Neuronal stem cell (in vitro differentiated cells): ENCODE measurements at regions not wholly inside any gene's neighbourhood (a gene's known extent, or its start where the extent isn't known, plus 50 kb on each side); places are given as distances from the start of the nearest gene placed in this dataset.

Experiments
- DNase-seq: peaks from one replicate; pipeline ENCODE4 v3.0.0-alpha.2; 2013; ENCODE audit warnings: low spot score
- H2AFZ ChIP-seq: one replicate; pipeline ENCODE4 v1.6.1; 2013; ENCODE audit warnings: mild to moderate bottlenecking, low read length, inconsistent platforms
- H2AK5ac ChIP-seq: 2 replicates; pipeline ENCODE4 v1.6.1; 2013; ENCODE audit warnings: low read depth, mild to moderate bottlenecking, inconsistent platforms, low read length, moderate library complexity, mixed read lengths
- H2BK120ac ChIP-seq: 2 replicates; pipeline ENCODE4 v1.6.1; 2013; ENCODE audit warnings: low read depth, mild to moderate bottlenecking, inconsistent platforms, low read length, moderate library complexity, mixed read lengths
- H2BK12ac ChIP-seq: one replicate; pipeline ENCODE4 v1.6.1; 2013; ENCODE audit warnings: low read length, inconsistent platforms
- H2BK15ac ChIP-seq: 2 replicates; pipeline ENCODE4 v1.6.1; 2013; ENCODE audit warnings: mild to moderate bottlenecking, low read length, inconsistent platforms, mixed read lengths
- H2BK5ac ChIP-seq: one replicate; pipeline ENCODE4 v1.6.1; 2013; ENCODE audit warnings: inconsistent platforms, mild to moderate bottlenecking, low read length, moderate library complexity
- H3K14ac ChIP-seq: one replicate; pipeline ENCODE4 v1.6.1; 2013; ENCODE audit warnings: low read length, inconsistent platforms
- H3K18ac ChIP-seq: 2 replicates; pipeline ENCODE4 v1.6.1; 2013; ENCODE audit warnings: low read length, inconsistent platforms
- H3K23ac ChIP-seq: 2 replicates; pipeline ENCODE4 v1.6.1; 2013; ENCODE audit warnings: low read depth, mild to moderate bottlenecking, mixed read lengths, low read length, inconsistent platforms; ENCODE audit not compliant: poor library complexity
- H3K27ac ChIP-seq: replicated peaks from 3 replicates; pipeline ENCODE4 v1.5.1; 2013; ENCODE audit warnings: low read length, inconsistent platforms
- H3K27me3 ChIP-seq, 3 experiments: 2 replicates each; pipeline ENCODE4 v1.6.1; 2013; ENCODE audit warnings: low read length in 3 of 3, mild to moderate bottlenecking in 2 of 3, inconsistent platforms in 1 of 3, low read depth in 1 of 3, mixed read lengths in 1 of 3, moderate library complexity in 1 of 3; ENCODE audit not compliant: control insufficient read depth in 3 of 3, insufficient read depth in 3 of 3
- H3K36me3 ChIP-seq, 2 donors: replicated peaks in 1 of 2; 2 replicates each; pipeline ENCODE4 v1.6.1; 2013; ENCODE audit warnings: low read length in 2 of 2; ENCODE audit not compliant: control insufficient read depth in 2 of 2, insufficient read depth in 2 of 2
- H3K4ac ChIP-seq: 2 replicates; pipeline ENCODE4 v1.6.1; 2013; ENCODE audit warnings: inconsistent platforms, mild to moderate bottlenecking, low read length, moderate library complexity
- H3K4me1 ChIP-seq, 2 donors: 1 replicate in 1 of 2; 2 replicates in 1 of 2; pipeline ENCODE4 v1.6.1; 2013; ENCODE audit warnings: low read length in 2 of 2, low read depth in 1 of 2; ENCODE audit not compliant: control insufficient read depth in 2 of 2, insufficient read depth in 1 of 2
- H3K4me2 ChIP-seq: one replicate; pipeline ENCODE4 v1.6.1; 2013; ENCODE audit warnings: mild to moderate bottlenecking, low read length, inconsistent platforms; ENCODE audit not compliant: insufficient read depth, poor library complexity, severe bottlenecking
- H3K4me3 ChIP-seq, 2 donors: 2 replicates each; pipeline ENCODE4 v1.5.1; 2013; ENCODE audit warnings: low read length in 2 of 2, mild to moderate bottlenecking in 2 of 2, inconsistent platforms in 1 of 2, moderate library complexity in 1 of 2
- H3K79me1 ChIP-seq: one replicate; pipeline ENCODE4 v1.6.1; 2013; ENCODE audit warnings: low read depth, mild to moderate bottlenecking, inconsistent platforms, low read length, moderate library complexity
- H3K9ac ChIP-seq: one replicate; pipeline ENCODE4 v1.6.1; 2013; ENCODE audit warnings: mild to moderate bottlenecking, low read depth, low read length, inconsistent platforms; ENCODE audit not compliant: poor library complexity
- H3K9me3 ChIP-seq, 2 donors: replicated peaks in 1 of 2; 2 replicates each; pipeline versions ENCODE3 to v1.6.1; 2013; ENCODE audit warnings: low read length in 2 of 2, mild to moderate bottlenecking in 2 of 2, inconsistent platforms in 1 of 2, low read depth in 1 of 2, mixed read lengths in 1 of 2, moderate library complexity in 1 of 2; ENCODE audit not compliant: control insufficient read depth in 2 of 2, insufficient read depth in 1 of 2
- H4K8ac ChIP-seq: one replicate; pipeline ENCODE4 v1.6.1; 2013; ENCODE audit warnings: low read depth, mild to moderate bottlenecking, inconsistent platforms, low read length, moderate library complexity
- H4K91ac ChIP-seq: one replicate; pipeline ENCODE4 v1.6.1; 2013; ENCODE audit warnings: low read length, low read depth, mild to moderate bottlenecking, inconsistent platforms; ENCODE audit not compliant: poor library complexity
- WGBS, 2 donors: extraction: QIAGEN DNeasy Blood & Tissue Kit; methylation state at CpG; one replicate each; pipeline ENCODE4 v1.1.7; 2013; ENCODE audit warnings: missing lambda C conversion rate in 2 of 2, mixed read lengths in 1 of 2; ENCODE audit not compliant: insufficient read length in 2 of 2, insufficient replicate concordance in 1 of 2; ENCODE audit errors: extremely low coverage in 2 of 2; 5-methylcytosine and 5-hydroxymethylcytosine counted together

DNA sequence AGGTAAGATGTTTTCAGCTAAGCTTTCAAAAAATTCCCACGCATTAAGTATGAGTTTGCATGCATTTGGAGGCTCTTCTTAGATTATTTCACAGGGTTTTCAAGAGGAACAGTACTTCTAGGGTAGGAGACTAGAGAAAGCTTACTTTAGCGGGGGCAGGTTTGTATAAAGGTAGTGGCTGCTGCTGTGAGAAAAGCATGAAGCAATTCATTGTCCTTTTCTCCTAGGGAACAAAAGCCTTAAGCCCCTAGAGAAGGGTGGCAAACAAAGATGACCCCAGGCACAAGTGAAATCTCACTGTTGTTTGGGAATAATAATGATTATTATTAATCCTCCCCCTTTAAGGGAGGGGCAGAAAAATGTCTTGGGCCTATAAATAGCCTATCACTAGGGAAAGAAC, 310.7 kb downstream of the DIPK2A start:
- no peak overlapping the region for H3K14ac ChIP-seq
- H2BK120ac ChIP-seq = no peak overlapping the region
- H3K27me3 ChIP-seq = no peaks in the 10 kb centered on the region
- H2BK15ac ChIP-seq = no peak overlapping the region
- H3K9me3 ChIP-seq = no peaks in the 10 kb centered on the region
- H2AK5ac ChIP-seq = no peak overlapping the region
- H3K4me2 ChIP-seq = no peak overlapping the region
- peak; percentile 6 for DNase-seq
- H3K4ac ChIP-seq = no peak overlapping the region
- H4K8ac ChIP-seq = no peak overlapping the region
- peaks cover 5 to 6% of the 10 kb centered on the region in 2 donors for H3K4me1 ChIP-seq
- H3K9ac ChIP-seq = no peak overlapping the region
- no peak overlapping the region for H2AFZ ChIP-seq
- H2BK12ac ChIP-seq = no peak overlapping the region
- H3K27ac ChIP-seq = peak overlapping the region; percentile 40
- no peak overlapping the region for H3K23ac ChIP-seq
- H2BK5ac ChIP-seq = no peak overlapping the region
- H3K36me3 ChIP-seq = no peaks in the 10 kb centered on the region
- H4K91ac ChIP-seq = no peak overlapping the region
- no CpG with 5 or more reads among the region's 2 CpGs for WGBS, 2 donors
- H3K18ac ChIP-seq = no peak overlapping the region
- no peaks in the 10 kb centered on the region for H3K79me1 ChIP-seq
- no peak overlapping the region for H3K4me3 ChIP-seq

- H3K9ac ChIP-seq = no peak overlapping the region
- peaks cover 3 to 6% of the 10 kb centered on the region in 2 donors for H3K4me1 ChIP-seq
- no peak overlapping the region for H2BK12ac ChIP-seq
- no peak overlapping the region for H3K27ac ChIP-seq
- H4K8ac ChIP-seq = no peak overlapping the region
- no CpG with 5 or more reads among the region's 6 CpGs for WGBS, 2 donors
- H3K4ac ChIP-seq = no peak overlapping the region
- H3K36me3 ChIP-seq = no peaks in the 10 kb centered on the region
- H3K23ac ChIP-seq = no peak overlapping the region
- no peak overlapping the region for H2BK15ac ChIP-seq
- no peak overlapping the region for H3K4me3 ChIP-seq
- H3K9me3 ChIP-seq = no peaks in the 10 kb centered on the region
- H2BK5ac ChIP-seq = no peak overlapping the region
- no peak overlapping the region for H3K14ac ChIP-seq
- DNase-seq = no peak
- H2AK5ac ChIP-seq = no peak overlapping the region
- H3K4me2 ChIP-seq = no peak overlapping the region
- no peak overlapping the region for H2BK120ac ChIP-seq
- no peak overlapping the region for H4K91ac ChIP-seq
- H2AFZ ChIP-seq = no peak overlapping the region
- no peak overlapping the region for H3K18ac ChIP-seq
- H3K27me3 ChIP-seq = no peaks in the 10 kb centered on the region
- H3K79me1 ChIP-seq = no peaks in the 10 kb centered on the region
These were observed 314.8 kb downstream of the DIPK2A start for GRCh38 chr3:144286235-144286910.

DNA sequence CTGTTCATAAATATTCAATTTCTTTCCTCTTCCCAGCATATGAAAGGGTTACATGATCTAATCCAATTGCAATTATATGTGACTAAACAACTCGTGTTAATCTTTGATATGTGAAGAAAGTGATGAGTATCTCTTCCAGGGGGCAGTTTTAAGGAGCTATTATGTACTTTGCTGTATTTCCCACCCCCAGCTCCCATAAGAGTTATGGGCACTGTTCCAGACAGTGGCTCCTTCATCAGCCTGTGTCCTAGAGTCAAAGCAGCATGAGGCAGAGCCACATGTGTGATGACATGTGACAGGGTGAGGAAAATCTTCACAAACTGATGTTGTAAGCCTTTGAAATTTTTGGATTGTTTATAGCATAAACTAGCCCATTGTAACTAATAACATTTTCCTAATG, 315.4 kb downstream of the DIPK2A start:
- WGBS, 2 donors = no CpG with 5 or more reads among the region's 1 CpG
- H2BK12ac ChIP-seq = no peak overlapping the region
- no peak overlapping the region for H2BK120ac ChIP-seq
- H4K91ac ChIP-seq = no peak overlapping the region
- H3K23ac ChIP-seq = no peak overlapping the region
- H3K14ac ChIP-seq = no peak overlapping the region
- no peaks in the 10 kb centered on the region for H3K27me3 ChIP-seq
- H3K18ac ChIP-seq = no peak overlapping the region
- H3K4me2 ChIP-seq = no peak overlapping the region
- H3K36me3 ChIP-seq = no peaks in the 10 kb centered on the region
- H3K27ac ChIP-seq = no peak overlapping the region
- H2AFZ ChIP-seq = no peak overlapping the region
- H2BK15ac ChIP-seq = no peak overlapping the region
- H3K9me3 ChIP-seq = no peaks in the 10 kb centered on the region
- no peak overlapping the region for H3K4ac ChIP-seq
- H3K4me3 ChIP-seq = no peak overlapping the region
- H3K79me1 ChIP-seq = no peaks in the 10 kb centered on the region
- no peak overlapping the region for H4K8ac ChIP-seq
- no peak for DNase-seq
- H3K9ac ChIP-seq = no peak overlapping the region
- H3K4me1 ChIP-seq = peaks cover 3 to 6% of the 10 kb centered on the region in 2 donors
- H2AK5ac ChIP-seq = no peak overlapping the region
- no peak overlapping the region for H2BK5ac ChIP-seq

GRCh38 chr3:144289057-144289456, 317.4 kb downstream of the DIPK2A start:
- no peak overlapping the region for H3K14ac ChIP-seq
- no peak overlapping the region for H3K9ac ChIP-seq
- H3K4ac ChIP-seq = no peak overlapping the region
- H2BK15ac ChIP-seq = no peak overlapping the region
- H3K18ac ChIP-seq = no peak overlapping the region
- H3K36me3 ChIP-seq = no peaks in the 10 kb centered on the region
- no peak for DNase-seq
- H3K4me2 ChIP-seq = no peak overlapping the region
- H4K91ac ChIP-seq = no peak overlapping the region
- no peak overlapping the region for H3K27ac ChIP-seq
- H2BK5ac ChIP-seq = no peak overlapping the region
- H2AK5ac ChIP-seq = no peak overlapping the region
- no peak overlapping the region for H3K23ac ChIP-seq
- no peak overlapping the region for H4K8ac ChIP-seq
- no peaks in the 10 kb centered on the region for H3K79me1 ChIP-seq
- no peaks in the 10 kb centered on the region for H3K4me1 ChIP-seq
- no peak overlapping the region for H2BK12ac ChIP-seq
- no peak overlapping the region for H3K4me3 ChIP-seq
- no peak overlapping the region for H2AFZ ChIP-seq
- no peak overlapping the region for H2BK120ac ChIP-seq
- WGBS, 2 donors = no CpG with 5 or more reads among the region's 3 CpGs
- no peaks in the 10 kb centered on the region for H3K27me3 ChIP-seq
- no peaks in the 10 kb centered on the region for H3K9me3 ChIP-seq
